Activated CD4-positive, alpha-beta T cell treated with anti-CD3 and anti-CD28 coated beads, Interleukin-2, amount 10 ng/mL, durations not matched to agents 7 days and 5 days (primary cell): ENCODE measurements at regions not wholly inside any gene's neighbourhood (a gene's known extent, or its start where the extent isn't known, plus 50 kb on each side); places are given as distances from the start of the nearest gene placed in this dataset.

Source experiments
- CTCF ChIA-PET: fragments of 350-600 bp; sonication (Branson Sonifier 250); formaldehyde crosslinking; loops from one replicate; lab custom pipeline; 2021; ENCODE audit warnings: antibody characterized with exemption; lab: Charles Lee
- POLR2A ChIA-PET: fragments of 350-600 bp; sonication (Branson Sonifier 250); formaldehyde crosslinking; loops from one replicate; lab custom pipeline; 2021; ENCODE audit warnings: antibody characterized with exemption; lab: Charles Lee
- DNase-seq: peaks from one replicate; pipeline ENCODE4 v3.0.0-alpha.2; 2020
- H3K27ac Mint-ChIP-seq: one replicate; pipeline ENCODE4 v1.8.0; 2021; ENCODE audit warnings: mild to moderate bottlenecking, moderate library complexity, mixed read lengths
- H3K27me3 Mint-ChIP-seq: one replicate; pipeline ENCODE4 v1.8.0; 2021; ENCODE audit warnings: mixed read lengths
- H3K36me3 Mint-ChIP-seq: one replicate; pipeline ENCODE4 v1.8.0; 2021; ENCODE audit warnings: low read depth, mixed read lengths
- H3K4me1 Mint-ChIP-seq: one replicate; pipeline ENCODE4 v1.8.0; 2021; ENCODE audit warnings: mixed read lengths
- H3K4me3 Mint-ChIP-seq: one replicate; pipeline ENCODE4 v1.8.0; 2021; ENCODE audit warnings: mild to moderate bottlenecking, moderate library complexity, mixed read lengths
- H3K9me3 Mint-ChIP-seq: one replicate; pipeline ENCODE4 v1.8.0; 2021; ENCODE audit warnings: mixed read lengths

DNA sequence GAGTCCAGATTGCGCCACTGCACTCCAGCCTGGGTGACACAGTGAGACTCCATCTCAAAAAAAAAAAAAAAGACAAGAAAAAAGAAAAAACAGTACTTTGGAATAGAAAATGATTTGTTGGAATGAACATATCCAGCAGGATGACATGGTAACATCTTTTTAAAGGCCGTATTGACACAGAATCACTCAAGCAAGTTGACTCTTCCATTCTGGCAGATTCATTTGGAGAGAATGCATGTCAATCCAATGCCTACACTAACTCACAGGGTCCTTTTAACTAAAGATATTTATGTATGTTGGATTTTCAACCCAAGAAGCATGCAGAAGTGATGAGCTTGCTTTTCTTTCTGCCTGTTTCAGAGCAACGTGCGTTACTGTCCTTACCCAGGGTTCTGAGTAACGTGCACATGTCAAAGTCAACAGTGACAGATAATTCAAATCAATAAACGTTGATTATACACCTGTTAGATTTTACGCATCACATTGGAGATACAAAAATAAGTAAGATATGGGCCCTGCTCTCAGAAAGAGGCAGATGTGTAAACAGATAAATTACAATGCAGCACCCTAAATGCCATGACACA lies 77.1 kb upstream of the FNDC3B start:
- H3K9me3 Mint-ChIP-seq = no peaks in the 10 kb centered on the region
- H3K27me3 Mint-ChIP-seq = no peaks in the 10 kb centered on the region
- no peak overlapping the region for H3K4me3 Mint-ChIP-seq
- DNase-seq = no peak
- H3K4me1 Mint-ChIP-seq = peaks cover 9% of the 10 kb centered on the region
- no peaks in the 10 kb centered on the region for H3K36me3 Mint-ChIP-seq
- ChIA-PET CTCF (no interaction called here), POLR2A (no interaction called here)
- no peak overlapping the region for H3K27ac Mint-ChIP-seq

DNA sequence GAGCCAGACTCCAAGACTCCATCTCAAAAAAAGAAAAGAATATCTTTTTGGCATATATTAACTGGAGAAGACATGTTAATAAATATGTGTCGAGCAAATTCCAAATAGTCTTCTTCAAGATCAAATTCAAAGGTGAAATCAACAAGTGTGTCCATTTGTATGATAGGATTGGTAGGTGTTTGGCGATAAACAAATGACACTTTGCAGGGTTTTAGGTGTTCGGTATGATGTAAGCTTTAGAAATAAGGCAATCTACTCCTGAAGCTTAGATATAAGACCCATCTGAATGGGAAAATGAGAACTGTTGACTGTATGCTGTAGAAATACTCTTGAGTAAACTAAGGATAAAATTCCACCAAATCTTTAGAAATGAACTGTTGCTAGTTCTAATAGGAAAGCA lies 75.8 kb upstream of the FNDC3B start:
- H3K4me1 Mint-ChIP-seq = peaks cover 9% of the 10 kb centered on the region
- DNase-seq = no peak
- POLR2A ChIA-PET = no interaction called here
- H3K27ac Mint-ChIP-seq = no peak overlapping the region
- CTCF ChIA-PET = no interaction called here
- no peaks in the 10 kb centered on the region for H3K27me3 Mint-ChIP-seq
- no peak overlapping the region for H3K4me3 Mint-ChIP-seq
- no peaks in the 10 kb centered on the region for H3K9me3 Mint-ChIP-seq
- H3K36me3 Mint-ChIP-seq = no peaks in the 10 kb centered on the region

DNA sequence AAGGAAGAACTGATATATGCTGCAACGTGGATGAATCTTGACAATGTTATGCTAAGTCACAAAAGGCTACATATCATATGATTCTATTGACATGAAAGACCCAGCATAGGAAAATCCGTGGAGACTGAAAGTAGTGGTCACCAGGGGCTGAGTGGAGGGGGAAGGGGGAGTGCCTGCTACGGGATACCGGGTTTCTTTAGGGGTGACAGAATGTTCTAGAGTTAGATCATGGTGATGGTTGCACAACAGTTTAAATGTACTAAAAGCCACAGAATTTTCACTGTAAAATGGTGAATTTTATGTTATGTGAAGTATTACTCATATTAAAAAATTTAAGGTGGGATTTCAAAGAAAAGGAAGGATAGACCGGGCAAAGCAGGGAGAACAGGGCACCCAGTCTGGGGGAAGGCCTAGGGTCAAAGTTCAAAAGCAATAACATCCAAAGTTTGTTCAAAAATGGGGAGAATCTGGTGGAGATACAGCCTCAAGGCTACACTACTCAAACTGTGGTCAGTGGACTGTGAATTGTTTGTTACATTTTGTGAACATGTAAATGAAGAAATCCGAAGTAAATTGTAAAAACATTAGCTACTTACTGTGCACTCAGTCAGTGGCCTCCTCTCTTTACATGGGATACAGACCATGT lies 74.2 kb upstream of the FNDC3B start:
- POLR2A ChIA-PET = no interaction called here
- Mint-ChIP-seq H3K27ac (no peak overlapping the region), H3K4me3 (no peak overlapping the region), H3K9me3 (no peaks in the 10 kb centered on the region), H3K36me3 (no peaks in the 10 kb centered on the region), H3K27me3 (no peaks in the 10 kb centered on the region), H3K4me1 (peaks cover 9% of the 10 kb centered on the region)
- DNase-seq = no peak
- CTCF ChIA-PET = interaction anchor here (0.7 kb wide), 1 partner anchor 281 kb away, joined by 3 read pairs; no protein-coding TSS in a partner anchor

GRCh38 chr3:171966533-171967136 lies 72.7 kb upstream of the FNDC3B start:
- DNase-seq = no peak
- Mint-ChIP-seq H3K27me3 (no peaks in the 10 kb centered on the region), H3K9me3 (no peaks in the 10 kb centered on the region), H3K4me1 (no peaks in the 10 kb centered on the region), H3K36me3 (no peaks in the 10 kb centered on the region), H3K4me3 (no peak overlapping the region), H3K27ac (no peak overlapping the region)
- ChIA-PET POLR2A (no interaction called here), CTCF (no interaction called here)

DNA sequence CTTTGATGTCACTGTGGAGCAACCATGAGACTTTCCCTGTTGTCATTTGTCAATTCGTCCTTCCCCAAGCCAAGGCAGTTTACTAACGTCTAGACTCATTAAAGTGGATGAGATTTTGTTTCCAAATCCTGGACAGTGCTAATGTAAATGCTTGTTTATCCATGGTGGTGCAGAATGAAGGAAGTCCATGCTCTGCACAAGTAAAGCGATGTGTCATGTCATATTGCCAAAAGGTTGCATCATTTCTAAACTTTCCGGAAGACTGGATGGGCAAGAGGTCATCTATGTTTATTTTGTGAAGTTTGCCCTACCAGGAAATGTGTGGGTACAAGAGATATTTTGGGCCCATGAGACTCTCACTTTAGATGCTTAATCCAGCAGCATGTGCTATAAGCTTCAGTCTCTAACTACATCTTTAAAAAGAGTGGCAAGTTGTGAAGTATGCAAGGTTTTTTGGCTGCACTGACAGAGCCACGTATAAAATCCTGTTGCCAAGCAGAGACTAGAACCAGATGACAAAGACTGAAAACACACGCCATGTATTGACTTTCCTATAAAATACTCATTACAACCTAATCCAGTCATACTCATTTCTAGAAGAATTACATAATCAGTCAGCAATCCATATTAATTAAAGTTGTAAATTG lies 72.1 kb upstream of the FNDC3B start:
- POLR2A ChIA-PET = no interaction called here
- CTCF ChIA-PET = no interaction called here

GRCh38 chr3:171967932-171968678 lies 71.3 kb upstream of the FNDC3B start:
- Mint-ChIP-seq H3K9me3 (no peaks in the 10 kb centered on the region), H3K36me3 (no peaks in the 10 kb centered on the region), H3K27me3 (no peaks in the 10 kb centered on the region), H3K4me3 (no peak overlapping the region), H3K4me1 (no peaks in the 10 kb centered on the region), H3K27ac (no peak overlapping the region)
- POLR2A ChIA-PET = no interaction called here
- CTCF ChIA-PET = no interaction called here
- DNase-seq = no peak

More for the DNA sequence above, 72.1 kb upstream of the FNDC3B start:
- no peaks in the 10 kb centered on the region for H3K36me3 Mint-ChIP-seq
- no peaks in the 10 kb centered on the region for H3K27me3 Mint-ChIP-seq
- H3K27ac Mint-ChIP-seq = no peak overlapping the region
- no peaks in the 10 kb centered on the region for H3K4me1 Mint-ChIP-seq
- H3K9me3 Mint-ChIP-seq = no peaks in the 10 kb centered on the region
- no peak for DNase-seq
- no peak overlapping the region for H3K4me3 Mint-ChIP-seq

DNA sequence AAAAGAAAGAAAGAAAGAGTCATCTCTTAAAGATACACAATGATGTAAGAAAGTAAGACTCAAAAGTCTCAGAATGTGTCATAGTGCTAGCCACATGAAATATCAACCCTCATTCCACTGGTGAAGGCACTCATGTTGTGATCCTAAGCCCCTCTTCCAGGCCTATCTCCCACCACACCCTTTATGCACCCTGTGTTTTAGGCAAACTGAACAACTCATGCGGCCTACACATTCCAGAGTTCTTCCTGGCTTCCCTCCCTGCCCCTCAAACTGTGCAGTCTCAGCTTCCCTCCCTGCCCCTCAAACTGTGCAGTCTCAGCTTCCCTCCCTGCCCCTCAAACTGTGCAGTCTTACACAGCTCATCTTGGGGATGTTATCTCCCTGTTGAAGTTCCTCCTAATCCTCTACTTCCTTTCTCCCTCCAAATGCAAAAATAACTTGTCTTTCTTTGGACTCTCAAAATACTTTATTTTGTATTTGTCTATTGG lies 69.0 kb upstream of the FNDC3B start:
- Mint-ChIP-seq H3K27me3 (no peaks in the 10 kb centered on the region), H3K4me1 (no peaks in the 10 kb centered on the region), H3K27ac (no peak overlapping the region), H3K9me3 (no peaks in the 10 kb centered on the region), H3K4me3 (no peak overlapping the region), H3K36me3 (no peaks in the 10 kb centered on the region)
- ChIA-PET POLR2A (no interaction called here), CTCF (interaction anchor here (1.3 kb wide), 1 partner anchor 8 kb away, joined by 3 read pairs; no protein-coding TSS in a partner anchor)
- no peak for DNase-seq

- DNase-seq = no peak
- no peaks in the 10 kb centered on the region for H3K4me1 Mint-ChIP-seq
- no peaks in the 10 kb centered on the region for H3K36me3 Mint-ChIP-seq
- no peaks in the 10 kb centered on the region for H3K27me3 Mint-ChIP-seq
- CTCF ChIA-PET = interaction anchor here (0.6 kb wide), 2 partner anchors 21 to 63 kb away, joined by 3 read pairs; no protein-coding TSS in a partner anchor
- no peak overlapping the region for H3K27ac Mint-ChIP-seq
- no peaks in the 10 kb centered on the region for H3K9me3 Mint-ChIP-seq
- POLR2A ChIA-PET = no interaction called here
- no peak overlapping the region for H3K4me3 Mint-ChIP-seq
Observed at GRCh38 chr3:171971919-171972514, 67.4 kb upstream of the FNDC3B start.

DNA sequence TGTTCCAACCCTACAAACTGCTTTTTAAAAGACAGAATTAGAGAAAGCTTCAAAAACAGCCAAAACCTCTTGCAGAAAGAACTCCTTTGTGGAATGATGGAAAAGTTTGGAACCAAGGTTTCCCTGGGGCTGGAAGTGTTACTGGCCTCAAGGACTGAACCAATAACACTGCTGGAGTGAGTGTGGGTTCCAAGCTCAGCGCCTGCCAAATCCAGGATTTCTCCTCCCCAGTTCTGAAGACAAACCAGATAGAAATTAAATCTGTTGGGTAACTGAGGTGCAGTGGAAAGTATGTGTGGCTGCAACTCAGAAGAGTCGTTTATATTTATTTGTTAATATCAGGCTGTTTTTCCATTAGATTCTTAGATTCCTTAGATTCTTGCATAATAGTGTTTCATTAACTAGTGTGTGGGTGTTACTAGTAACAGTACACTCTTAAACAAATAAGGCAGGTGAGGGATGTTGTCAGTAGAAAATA lies 66.5 kb upstream of the FNDC3B start:
- Mint-ChIP-seq H3K9me3 (peaks cover 1% of the 10 kb centered on the region), H3K27me3 (no peaks in the 10 kb centered on the region), H3K36me3 (no peaks in the 10 kb centered on the region), H3K27ac (no peak overlapping the region), H3K4me3 (no peak overlapping the region), H3K4me1 (peaks cover 1% of the 10 kb centered on the region)
- CTCF ChIA-PET = interaction anchor here (0.6 kb wide), 1 partner anchor 24 kb away, joined by 3 read pairs; no protein-coding TSS in a partner anchor
- no peak for DNase-seq
- POLR2A ChIA-PET = interaction anchor here (0.7 kb wide), 1 partner anchor 96 kb away, joined by 3 read pairs; no protein-coding TSS in a partner anchor

DNA sequence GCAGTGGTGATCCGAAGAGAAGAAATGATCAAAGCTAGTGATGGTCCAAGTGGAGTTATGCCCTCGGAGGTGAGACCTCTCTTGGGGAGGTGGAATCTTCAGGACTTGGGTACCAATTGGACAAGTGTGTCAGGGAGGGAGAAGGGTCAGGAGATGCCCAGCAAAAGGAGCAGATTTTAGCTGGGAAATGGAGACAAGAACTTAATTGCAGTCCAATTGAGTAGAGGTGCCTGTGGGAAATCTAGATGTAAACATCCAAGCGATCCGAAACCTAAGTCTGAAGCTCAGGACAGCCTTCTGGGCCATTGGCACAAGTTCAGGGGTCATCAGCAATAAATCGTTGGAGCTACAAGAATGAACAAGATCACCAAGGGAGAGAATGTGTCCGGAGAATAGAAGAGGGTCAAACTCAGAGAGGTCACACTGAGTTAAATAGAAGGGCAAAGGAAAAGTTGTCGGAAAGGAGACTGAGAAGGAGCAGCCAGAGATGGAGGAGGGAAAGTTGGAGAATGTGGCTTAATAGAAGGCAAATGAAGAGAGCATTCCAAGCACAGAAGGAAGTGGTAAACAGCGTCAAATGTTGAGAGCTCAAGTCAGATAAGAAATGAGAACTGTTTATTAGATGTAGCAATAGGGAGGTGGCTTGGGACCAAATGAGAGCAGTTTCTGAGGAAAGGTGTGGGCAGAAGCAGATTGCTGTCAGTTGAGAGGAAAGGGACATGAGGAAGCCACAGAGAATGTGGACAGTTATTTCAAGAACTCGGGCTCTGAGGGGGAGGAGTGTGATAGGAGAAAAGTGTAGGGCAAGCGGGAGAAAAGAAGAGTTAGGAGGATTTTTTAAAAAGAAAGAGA lies 64.2 kb upstream of the FNDC3B start:
- Mint-ChIP-seq H3K27ac (no peak overlapping the region), H3K27me3 (no peaks in the 10 kb centered on the region), H3K9me3 (peaks cover 2% of the 10 kb centered on the region), H3K36me3 (no peaks in the 10 kb centered on the region), H3K4me3 (no peak overlapping the region), H3K4me1 (peaks cover 2% of the 10 kb centered on the region)
- DNase-seq = no peak
- ChIA-PET CTCF (no interaction called here), POLR2A (no interaction called here)

GRCh38 chr3:171976526-171976925 lies 62.9 kb upstream of the FNDC3B start:
- Mint-ChIP-seq H3K27me3 (no peaks in the 10 kb centered on the region), H3K4me3 (no peak overlapping the region), H3K36me3 (no peaks in the 10 kb centered on the region), H3K9me3 (peaks cover 2% of the 10 kb centered on the region), H3K4me1 (peaks cover 5% of the 10 kb centered on the region), H3K27ac (no peak overlapping the region)
- DNase-seq = no peak
- ChIA-PET POLR2A (no interaction called here), CTCF (no interaction called here)
